Fibroblast of pulmonary artery (primary cell): ENCODE measurements at regions not wholly inside any gene's neighbourhood (a gene's known extent, or its start where the extent isn't known, plus 50 kb on each side); places are given as distances from the start of the nearest gene placed in this dataset.

Experiments used
- DNase-seq: peaks from one replicate; pipeline ENCODE4 v3.0.0-alpha.2; 2010; ENCODE audit warnings: low read depth
- H3K4me3 ChIP-seq: replicated peaks from 2 replicates; pipeline ENCODE4 v1.5.1; 2011; ENCODE audit warnings: low read depth, mild to moderate bottlenecking, control low read depth, low read length, moderate library complexity
- TF ChIP-seq, protein P1 (sequence below): IDR thresholded peaks from 2 replicates; pipeline ENCODE4 v1.5.1; 2011; ENCODE audit warnings: mild to moderate bottlenecking, control low read depth, low read length, inconsistent platforms; ENCODE audit errors: missing control alignments

DNA sequence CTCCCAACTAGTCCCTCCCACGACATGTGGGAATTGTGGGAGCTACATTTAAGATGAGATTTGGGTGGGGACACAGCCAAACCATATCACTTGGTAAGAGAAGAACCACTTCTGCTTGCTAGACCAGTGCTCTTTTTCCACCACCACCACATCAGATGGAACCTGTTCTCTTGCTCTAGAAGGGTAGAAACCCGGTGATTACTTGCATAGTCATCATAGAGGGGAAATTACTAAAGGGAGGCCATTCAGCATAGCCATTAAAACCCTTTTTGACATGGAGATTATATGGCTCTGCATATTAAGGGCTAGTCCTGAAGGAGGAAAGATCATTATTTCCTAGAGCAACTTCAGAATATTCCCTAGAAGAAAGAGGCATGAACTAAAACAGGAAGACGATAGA is 1188.0 kb downstream of the CDH11 start:
- H3K4me3 ChIP-seq = no peak overlapping the region
- TF ChIP-seq, protein P1, sequence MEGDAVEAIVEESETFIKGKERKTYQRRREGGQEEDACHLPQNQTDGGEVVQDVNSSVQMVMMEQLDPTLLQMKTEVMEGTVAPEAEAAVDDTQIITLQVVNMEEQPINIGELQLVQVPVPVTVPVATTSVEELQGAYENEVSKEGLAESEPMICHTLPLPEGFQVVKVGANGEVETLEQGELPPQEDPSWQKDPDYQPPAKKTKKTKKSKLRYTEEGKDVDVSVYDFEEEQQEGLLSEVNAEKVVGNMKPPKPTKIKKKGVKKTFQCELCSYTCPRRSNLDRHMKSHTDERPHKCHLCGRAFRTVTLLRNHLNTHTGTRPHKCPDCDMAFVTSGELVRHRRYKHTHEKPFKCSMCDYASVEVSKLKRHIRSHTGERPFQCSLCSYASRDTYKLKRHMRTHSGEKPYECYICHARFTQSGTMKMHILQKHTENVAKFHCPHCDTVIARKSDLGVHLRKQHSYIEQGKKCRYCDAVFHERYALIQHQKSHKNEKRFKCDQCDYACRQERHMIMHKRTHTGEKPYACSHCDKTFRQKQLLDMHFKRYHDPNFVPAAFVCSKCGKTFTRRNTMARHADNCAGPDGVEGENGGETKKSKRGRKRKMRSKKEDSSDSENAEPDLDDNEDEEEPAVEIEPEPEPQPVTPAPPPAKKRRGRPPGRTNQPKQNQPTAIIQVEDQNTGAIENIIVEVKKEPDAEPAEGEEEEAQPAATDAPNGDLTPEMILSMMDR = no peak
- DNase-seq = no peak

DNA sequence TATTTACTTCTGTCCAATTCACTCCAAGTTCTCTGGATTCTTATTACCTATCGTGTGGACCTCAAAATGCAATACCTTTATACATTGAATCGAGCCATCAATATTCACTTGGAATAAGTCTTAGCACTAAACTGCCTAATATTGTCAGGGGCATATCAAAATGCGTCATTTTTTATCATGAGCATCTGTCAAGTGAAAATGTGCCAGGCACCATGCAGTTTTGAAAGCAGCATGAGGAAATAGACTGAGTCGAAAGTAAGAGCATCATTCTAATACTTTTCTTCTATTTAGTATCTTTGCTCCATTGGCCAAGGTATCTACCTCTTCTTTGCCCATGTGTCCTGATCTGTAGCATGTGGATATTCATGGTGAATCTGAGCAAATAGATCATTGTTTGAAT is 1193.4 kb downstream of the CDH11 start:
- DNase-seq = no peak
- H3K4me3 ChIP-seq = no peak overlapping the region
- TF ChIP-seq, protein P1 = no peak

DNA sequence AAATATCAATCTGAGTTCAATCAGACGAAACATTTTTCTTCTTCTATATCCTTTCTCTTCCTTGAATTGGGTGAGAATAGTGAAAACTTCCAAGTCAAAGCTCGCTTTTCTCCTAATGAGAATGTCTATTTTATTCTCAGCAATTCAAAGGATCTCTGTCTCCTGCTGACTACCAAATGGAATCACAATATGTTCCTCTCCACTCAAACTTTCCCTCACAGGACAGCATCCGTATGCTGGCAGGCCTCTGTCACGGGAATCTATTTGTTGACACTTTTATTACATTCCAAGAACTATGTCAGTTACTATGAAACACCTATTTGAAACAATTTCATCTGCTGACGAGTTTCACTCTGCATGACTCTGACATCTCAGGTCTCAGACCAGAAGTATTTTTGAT is 1196.6 kb downstream of the CDH11 start:
- TF ChIP-seq, protein P1 = no peak
- H3K4me3 ChIP-seq = no peak overlapping the region
- DNase-seq = no peak

DNA sequence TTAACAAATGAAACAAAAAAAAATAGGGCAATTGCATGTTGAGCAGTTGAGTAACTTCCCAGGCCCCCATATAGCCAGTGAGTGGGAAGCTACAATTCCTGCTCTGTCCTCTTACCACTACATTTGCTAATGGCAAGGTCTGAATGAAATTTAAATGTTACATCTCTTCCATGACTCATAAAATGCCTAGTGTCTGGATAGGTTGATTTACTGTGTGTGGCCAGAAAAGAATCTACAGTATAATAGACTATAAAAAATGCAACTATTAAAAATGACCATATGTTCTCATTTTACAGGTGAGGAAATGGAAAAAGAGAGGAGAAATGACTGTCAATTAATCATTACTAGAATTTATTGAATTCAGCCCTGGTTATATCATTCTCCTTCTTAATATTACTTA is 1199.3 kb downstream of the CDH11 start:
- H3K4me3 ChIP-seq = no peak overlapping the region
- DNase-seq = no peak
- TF ChIP-seq, protein P1 = no peak

DNA sequence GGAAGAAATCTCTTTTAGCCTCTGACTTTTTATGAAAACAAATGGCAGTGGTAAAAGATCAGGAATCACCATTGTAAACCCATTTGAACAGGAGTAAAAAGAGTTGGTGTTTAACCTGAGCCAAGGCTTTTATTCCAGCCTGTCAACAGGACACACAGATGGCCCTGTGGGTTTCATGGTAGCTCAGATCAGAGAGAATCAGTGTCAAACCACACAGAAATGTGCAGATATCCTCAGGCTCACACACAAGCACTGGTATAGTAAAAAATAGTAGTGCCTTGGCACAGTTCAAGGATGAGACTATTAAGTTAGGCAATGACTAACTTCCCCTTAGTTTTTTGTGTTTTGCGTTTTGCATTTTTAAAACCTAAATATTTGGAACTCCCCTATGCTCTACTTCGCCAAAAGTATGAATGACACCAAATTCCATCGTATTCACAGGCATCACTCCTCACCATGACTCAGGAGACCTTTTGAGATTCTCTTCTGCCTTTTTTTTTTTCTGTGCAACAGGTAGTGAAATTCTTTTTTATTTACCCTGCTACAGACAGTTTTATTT is 1200.0 kb downstream of the CDH11 start:
- H3K4me3 ChIP-seq = no peak overlapping the region
- TF ChIP-seq, protein P1 = no peak
- DNase-seq = no peak

DNA sequence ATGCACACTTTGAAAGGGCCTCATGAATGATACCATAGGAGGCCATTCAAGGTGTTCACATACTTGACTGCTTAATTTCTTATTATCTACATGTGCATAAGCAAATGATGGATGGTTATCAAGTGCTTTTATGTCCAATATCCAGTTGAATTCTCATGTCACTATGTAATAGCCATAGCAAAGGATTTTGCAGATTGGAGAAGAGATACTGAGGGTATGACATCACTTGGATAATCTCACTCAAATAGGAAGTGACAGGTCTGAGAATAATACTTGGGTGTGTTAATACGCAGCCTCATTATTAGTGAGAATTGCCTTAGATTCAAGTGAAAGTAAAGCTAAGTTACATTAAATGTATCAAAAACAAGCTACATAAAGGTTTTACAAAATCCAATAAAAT is 1208.6 kb downstream of the CDH11 start:
- H3K4me3 ChIP-seq = no peak overlapping the region
- no peak for DNase-seq
- TF ChIP-seq, protein P1 = no peak

DNA sequence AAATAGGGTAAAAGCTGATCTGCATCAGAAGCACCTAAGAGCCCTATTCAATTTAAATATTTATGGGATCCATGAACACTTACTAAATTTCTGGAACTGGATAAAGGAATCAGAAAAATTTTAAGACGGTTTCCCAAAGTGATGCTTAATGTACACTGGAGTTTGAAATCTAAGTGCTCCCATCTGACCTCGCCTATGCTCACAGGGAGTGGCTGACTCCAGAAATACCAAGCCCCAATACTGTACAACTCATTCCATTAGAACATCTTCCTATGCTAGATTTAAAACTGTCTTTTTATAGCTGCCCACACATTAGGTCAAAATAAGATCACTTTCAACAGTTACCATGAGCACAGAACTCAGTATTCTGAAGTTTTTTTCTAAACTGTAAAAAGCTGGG is 1214.6 kb downstream of the CDH11 start:
- TF ChIP-seq, protein P1 = no peak
- DNase-seq = no peak
- no peak overlapping the region for H3K4me3 ChIP-seq
